Spleen (tissue), 11 donors: ENCODE measurements at regions not wholly inside any gene's neighbourhood (a gene's known extent, or its start where the extent isn't known, plus 50 kb on each side); places are given as distances from the start of the nearest gene placed in this dataset.
A peak's percentile ranks its signal among the peaks of the same experiment; 100 is the strongest.

ENCODE experiments used
- DNase-seq: peaks from one replicate; pipeline ENCODE4 v3.0.0-alpha.2; 2020
- H3K27ac ChIP-seq, 8 donors: fragments of 200-600 bp; sonication (generic) in 7 of 8; 1 replicate in 4 of 8; 2 replicates in 4 of 8; pipeline versions ENCODE4 v1.5.0 to v1.8.0; 2016 to 2021; ENCODE audit warnings: inconsistent platforms in 4 of 8, mild to moderate bottlenecking in 4 of 8, moderate library complexity in 1 of 8
- H3K27me3 ChIP-seq, 7 donors: fragments of 200-600 bp; sonication (generic) in 6 of 7; replicated peaks in 1 of 7; 1 replicate in 4 of 7; 2 replicates in 3 of 7; pipeline versions ENCODE4 v1.5.0 to v1.8.0; 2016 to 2021; ENCODE audit warnings: inconsistent platforms in 3 of 7, mild to moderate bottlenecking in 1 of 7
- H3K36me3 ChIP-seq, 6 donors: fragments of 200-600 bp; sonication (generic) in 5 of 6; 1 replicate in 4 of 6; 2 replicates in 2 of 6; pipeline versions ENCODE4 v1.5.0 to v1.8.0; 2016 to 2021; ENCODE audit warnings: inconsistent platforms in 2 of 6
- H3K4me1 ChIP-seq, 6 donors: fragments of 200-600 bp; sonication (generic) in 5 of 6; 1 replicate in 3 of 6; 2 replicates in 3 of 6; pipeline versions ENCODE4 v1.5.0 to v1.8.0; 2016 to 2021; ENCODE audit warnings: inconsistent platforms in 3 of 6
- H3K4me3 ChIP-seq, 8 donors: fragments of 200-600 bp; sonication (generic) in 7 of 8; 1 replicate in 4 of 8; 2 replicates in 4 of 8; pipeline versions ENCODE4 v1.5.0 to v1.8.0; 2016 to 2021; ENCODE audit warnings: inconsistent platforms in 4 of 8, mild to moderate bottlenecking in 4 of 8, moderate library complexity in 2 of 8
- H3K9me3 ChIP-seq, 8 donors: fragments of 200-600 bp; sonication (generic) in 7 of 8; 1 replicate in 4 of 8; 2 replicates in 4 of 8; pipeline versions ENCODE4 v1.5.0 to v1.8.0; 2016 to 2021; ENCODE audit warnings: inconsistent platforms in 4 of 8
- POLR2A ChIP-seq, 3 donors: fragments of 450-650 bp; IDR thresholded peaks; one replicate each; pipeline ENCODE4 v1.5.1; 2017; ENCODE audit warnings: antibody characterized with exemption in 3 of 3, mild to moderate bottlenecking in 1 of 3
- POLR2AphosphoS5 ChIP-seq, 3 donors: sonication (generic); formaldehyde crosslinking; IDR thresholded peaks; one replicate each; pipeline ENCODE4 v1.5.1; 2017; ENCODE audit warnings: antibody characterized with exemption in 3 of 3
- WGBS, 5 donors: extraction: QIAGEN DNeasy Blood & Tissue Kit in 3 of 5; methylation state at CpG; one replicate each; pipeline versions ENCODE4 v1.1.5 to v1.1.7; 2013 to 2018; 5-methylcytosine and 5-hydroxymethylcytosine counted together
- intact Hi-C: fragments of 100-400 bp; cut with DNase I; formaldehyde crosslinking; loops from one replicate; pipeline ENCODE4 v1.15.0; 2023; ENCODE audit warnings: low total_unique reads
- TF ChIP-seq, protein P1 (sequence below), 11 experiments: fragments of 200-600 bp in 7 of 11; fragments of 450-650 bp in 4 of 11; sonication (generic) in 4 of 11; IDR thresholded peaks in 8 of 11; conservative IDR thresholded peaks in 3 of 11; 1 replicate in 7 of 11; 2 replicates in 4 of 11; pipeline versions ENCODE4 v1.4.0 to v1.8.0; 2016 to 2021; ENCODE audit warnings: antibody characterized with exemption in 11 of 11, inconsistent platforms in 4 of 11, mild to moderate bottlenecking in 1 of 11
- donor health status: healthy with polysubstance abuse.
- donor health status: DM: no; HTN: no; CAD: no; lungs with moderate emphysema.
- donor health status: DM: no; HTN: no; CAD: no.
- donor health status: Bipolar disorder and iron deficiency.
- donor health status: healthy.
- donor health status: DM: no; HTN: no; CAD: no.
- donor health status: DM: yes; HTN: yes; CAD: no.

DNA sequence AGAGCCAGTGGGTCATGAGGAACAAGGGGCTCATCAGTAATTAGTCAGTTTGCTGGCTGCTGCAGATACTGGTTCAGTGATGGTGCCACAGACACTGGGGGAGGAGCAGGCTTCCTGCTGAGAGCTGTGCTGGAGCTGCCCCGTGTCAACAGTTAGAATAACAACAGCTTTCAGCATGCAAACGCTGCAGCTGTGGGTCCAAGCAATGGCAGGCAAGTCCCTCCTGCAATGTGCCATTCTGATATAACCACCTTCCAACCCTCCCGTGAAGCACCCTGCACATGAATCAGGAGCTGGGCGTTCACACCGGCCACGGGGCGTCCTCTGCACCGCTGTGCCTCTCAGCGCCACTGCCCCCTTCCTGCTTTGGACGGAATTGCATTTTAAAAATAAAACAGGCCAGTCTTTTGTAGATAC, 258.4 kb upstream of the SFSWAP start:
- no peaks in the 10 kb centered on the region for H3K4me1 ChIP-seq
- DNase-seq, result peak; percentile 51
- 5 to 11% (median 8%) methylated on average over 10 of the region's 10 CpGs for WGBS, 5 donors
- H3K4me3 ChIP-seq, result no peak overlapping the region
- no peak overlapping the region for H3K27ac ChIP-seq
- no peaks in the 10 kb centered on the region for H3K36me3 ChIP-seq
- intact Hi-C loops, result no loop called here
- H3K9me3 ChIP-seq, result peaks cover 0 to 28% (median 19%) of the 10 kb centered on the region in 8 donors
- no peak for TF ChIP-seq POLR2AphosphoS5 (IDR thresholded peaks at IDR 0.05)
- TF ChIP-seq, protein P1, sequence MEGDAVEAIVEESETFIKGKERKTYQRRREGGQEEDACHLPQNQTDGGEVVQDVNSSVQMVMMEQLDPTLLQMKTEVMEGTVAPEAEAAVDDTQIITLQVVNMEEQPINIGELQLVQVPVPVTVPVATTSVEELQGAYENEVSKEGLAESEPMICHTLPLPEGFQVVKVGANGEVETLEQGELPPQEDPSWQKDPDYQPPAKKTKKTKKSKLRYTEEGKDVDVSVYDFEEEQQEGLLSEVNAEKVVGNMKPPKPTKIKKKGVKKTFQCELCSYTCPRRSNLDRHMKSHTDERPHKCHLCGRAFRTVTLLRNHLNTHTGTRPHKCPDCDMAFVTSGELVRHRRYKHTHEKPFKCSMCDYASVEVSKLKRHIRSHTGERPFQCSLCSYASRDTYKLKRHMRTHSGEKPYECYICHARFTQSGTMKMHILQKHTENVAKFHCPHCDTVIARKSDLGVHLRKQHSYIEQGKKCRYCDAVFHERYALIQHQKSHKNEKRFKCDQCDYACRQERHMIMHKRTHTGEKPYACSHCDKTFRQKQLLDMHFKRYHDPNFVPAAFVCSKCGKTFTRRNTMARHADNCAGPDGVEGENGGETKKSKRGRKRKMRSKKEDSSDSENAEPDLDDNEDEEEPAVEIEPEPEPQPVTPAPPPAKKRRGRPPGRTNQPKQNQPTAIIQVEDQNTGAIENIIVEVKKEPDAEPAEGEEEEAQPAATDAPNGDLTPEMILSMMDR (IDR thresholded peaks at IDR 0.05 in 8 of 11, conservative IDR thresholded peaks at IDR 0.05 in 3 of 11), result peak in 5 of 11 experiments; percentile 9 to 36 (median 26)
- TF ChIP-seq POLR2A (IDR thresholded peaks at IDR 0.05), result no peak
- peaks cover 0 to 41% (median 0%) of the 10 kb centered on the region in 7 donors for H3K27me3 ChIP-seq

DNA sequence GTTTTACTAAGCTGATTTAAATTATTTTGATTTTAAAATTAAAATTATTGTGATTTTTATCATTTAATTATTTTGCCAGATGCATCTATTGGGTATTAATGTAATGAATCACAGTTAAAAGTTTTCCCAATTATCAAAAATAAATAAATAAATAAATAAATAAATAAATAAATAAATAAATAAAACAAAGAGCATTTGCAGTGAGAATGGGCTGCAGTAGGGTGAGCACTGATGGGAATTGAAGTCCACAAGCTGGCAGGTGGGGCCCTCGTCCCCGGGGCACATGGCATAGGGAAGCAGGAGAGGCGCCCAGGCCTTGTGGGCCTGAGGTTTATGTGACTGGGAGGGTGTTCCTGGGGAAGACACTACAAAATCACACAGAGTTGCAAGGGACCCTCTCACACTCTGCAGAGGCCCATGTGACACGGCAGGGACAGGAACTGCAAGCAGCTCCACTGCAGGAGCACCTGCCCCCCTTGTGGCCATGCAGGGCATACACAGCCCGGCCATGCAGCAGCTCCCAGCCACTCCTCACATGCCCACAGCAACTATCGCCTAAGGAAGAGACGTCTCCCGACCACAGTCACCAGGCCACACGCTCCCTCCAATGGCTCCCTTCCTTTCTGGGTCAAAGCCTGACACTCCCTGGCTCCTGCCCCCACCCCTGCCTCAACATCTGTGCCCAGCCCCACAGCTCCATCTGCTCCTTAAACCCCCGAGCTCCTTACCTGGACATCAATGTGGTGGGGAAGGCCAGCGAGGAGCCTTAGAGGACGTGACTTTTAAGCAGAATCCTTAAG, 256.3 kb upstream of the SFSWAP start:
- no peaks in the 10 kb centered on the region for H3K36me3 ChIP-seq
- intact Hi-C loops, result no loop called here
- 38 to 52% (median 40%) methylated on average over 11 to 12 of the region's 12 CpGs for WGBS, 5 donors

DNA sequence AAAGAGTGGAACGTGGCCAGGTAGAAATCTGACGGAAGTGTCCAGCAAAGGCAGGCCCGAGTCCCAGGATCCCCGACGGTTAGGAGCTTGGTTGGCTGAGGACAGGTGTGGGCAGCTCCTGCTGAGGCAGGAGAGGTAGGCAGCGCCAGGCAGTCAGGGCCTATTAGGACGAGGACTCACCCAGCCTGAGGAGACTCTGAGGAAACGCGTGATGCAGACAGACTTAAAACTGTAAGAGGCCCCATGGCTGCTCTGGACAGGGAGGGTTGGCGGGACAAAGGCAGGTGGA, 255.7 kb upstream of the SFSWAP start:
- WGBS, 5 donors, result 80 to 91% (median 86%) methylated on average over 10 of the region's 10 CpGs
- H3K9me3 ChIP-seq, result peaks cover 0 to 15% (median 10%) of the 10 kb centered on the region in 8 donors
- peak; percentile 55 for DNase-seq
- intact Hi-C loops, result no loop called here
- H3K4me1 ChIP-seq, result no peaks in the 10 kb centered on the region
- H3K27me3 ChIP-seq, result peaks cover 0 to 57% (median 0%) of the 10 kb centered on the region in 7 donors
- TF ChIP-seq POLR2AphosphoS5 (IDR thresholded peaks at IDR 0.05), result no peak
- TF ChIP-seq, protein P1 (IDR thresholded peaks at IDR 0.05 in 8 of 11, conservative IDR thresholded peaks at IDR 0.05 in 3 of 11), result no peak
- TF ChIP-seq POLR2A (IDR thresholded peaks at IDR 0.05), result no peak
- H3K27ac ChIP-seq, result no peak overlapping the region
- H3K36me3 ChIP-seq, result no peaks in the 10 kb centered on the region
- no peak overlapping the region for H3K4me3 ChIP-seq

More for the DNA sequence above, 256.3 kb upstream of the SFSWAP start:
- Histone ChIP-seq H3K4me3 (no peak overlapping the region), H3K4me1 (no peaks in the 10 kb centered on the region), H3K27me3 (peaks cover 0 to 53% (median 0%) of the 10 kb centered on the region in 7 donors), H3K9me3 (peaks cover 0 to 18% (median 13%) of the 10 kb centered on the region in 8 donors), H3K27ac (no peak overlapping the region)
- peak; percentile 80 for DNase-seq
- TF ChIP-seq POLR2AphosphoS5 (IDR thresholded peaks at IDR 0.05) (no peak), POLR2A (IDR thresholded peaks at IDR 0.05) (no peak)
- TF ChIP-seq, protein P1 (IDR thresholded peaks at IDR 0.05 in 8 of 11, conservative IDR thresholded peaks at IDR 0.05 in 3 of 11), result peak in 10 of 11 experiments; percentile 16 to 68 (median 57)

DNA sequence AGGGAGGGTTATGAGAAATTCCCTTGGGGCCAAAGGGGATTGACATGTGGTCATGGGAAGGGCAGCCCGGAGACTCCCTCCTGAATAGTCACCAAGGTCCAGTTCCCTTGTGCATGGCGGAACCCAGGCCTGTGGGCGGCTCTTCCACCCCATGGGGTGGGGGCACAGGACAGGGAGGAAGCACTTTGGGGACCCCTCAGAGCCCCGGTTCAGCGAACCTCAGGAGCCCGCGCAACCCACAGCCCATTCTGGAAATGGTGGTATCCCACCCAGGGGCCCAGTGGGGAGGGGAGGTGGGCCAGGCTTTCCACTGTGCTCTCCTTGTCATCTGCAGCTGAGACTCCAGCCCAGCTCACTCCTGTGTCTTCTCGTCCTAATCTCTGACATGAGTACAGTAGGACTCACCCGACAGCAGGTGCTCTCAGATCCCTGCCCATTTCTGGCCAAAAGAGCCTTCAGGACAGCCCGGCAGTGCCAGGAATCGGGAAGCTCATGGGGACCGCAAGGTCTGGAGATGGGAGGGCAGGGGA, 255.2 kb upstream of the SFSWAP start:
- Histone ChIP-seq H3K27ac (no peak overlapping the region), H3K4me1 (no peaks in the 10 kb centered on the region), H3K36me3 (no peaks in the 10 kb centered on the region), H3K4me3 (no peak overlapping the region), H3K9me3 (peaks cover 0 to 13% (median 7%) of the 10 kb centered on the region in 8 donors), H3K27me3 (peaks cover 0 to 61% (median 0%) of the 10 kb centered on the region in 7 donors)
- WGBS, 5 donors, result 91 to 96% (median 92%) methylated on average over 12 of the region's 12 CpGs
- DNase-seq, result peak; percentile 68
- intact Hi-C loops, result no loop called here
- no peak for TF ChIP-seq POLR2A (IDR thresholded peaks at IDR 0.05)
- no peak for TF ChIP-seq POLR2AphosphoS5 (IDR thresholded peaks at IDR 0.05)
- TF ChIP-seq, protein P1 (IDR thresholded peaks at IDR 0.05 in 8 of 11, conservative IDR thresholded peaks at IDR 0.05 in 3 of 11), result no peak
